ENCODE measurements at regions not wholly inside any gene's neighbourhood (a gene's known extent, or its start where the extent isn't known, plus 50 kb on each side); places are given as distances from the start of the nearest gene placed in this dataset.

GRCh38 chr3:168495932-168496331, 400.2 kb upstream of the GOLIM4 start:
- no peak for DNase-seq

- no peak for DNase-seq
These were observed 399.5 kb upstream of the GOLIM4 start for GRCh38 chr3:168495270-168495669.

GRCh38 chr3:168493412-168494205, 397.9 kb upstream of the GOLIM4 start:
- no peak for DNase-seq

- DNase-seq = no peak
These were observed 395.3 kb upstream of the GOLIM4 start for GRCh38 chr3:168490981-168491380.

GRCh38 chr3:168489301-168489700, 393.6 kb upstream of the GOLIM4 start:
- no peak for DNase-seq

- DNase-seq = no peak
These were observed 390.2 kb upstream of the GOLIM4 start for GRCh38 chr3:168485936-168486335.

- no peak for DNase-seq
These were observed 380.7 kb upstream of the GOLIM4 start for GRCh38 chr3:168476360-168476980.

- DNase-seq = no peak
These were observed 380.0 kb upstream of the GOLIM4 start for GRCh38 chr3:168475704-168476103.

- DNase-seq = no peak
These were observed 377.7 kb upstream of the GOLIM4 start for GRCh38 chr3:168473334-168473890.

GRCh38 chr3:168472783-168473182, 377.1 kb upstream of the GOLIM4 start:
- no peak for DNase-seq

GRCh38 chr3:168470380-168470779, 374.7 kb upstream of the GOLIM4 start:
- DNase-seq = no peak

- DNase-seq = no peak
These were observed 373.7 kb upstream of the GOLIM4 start for GRCh38 chr3:168469436-168469835.

- no peak for DNase-seq
These were observed 371.5 kb upstream of the GOLIM4 start for GRCh38 chr3:168467115-168467714.

- no peak for DNase-seq
These were observed 366.1 kb upstream of the GOLIM4 start for GRCh38 chr3:168461793-168462192.

- DNase-seq = no peak
These were observed 363.6 kb upstream of the GOLIM4 start for GRCh38 chr3:168459226-168459784.

- no peak for DNase-seq
These were observed 362.3 kb upstream of the GOLIM4 start for GRCh38 chr3:168457954-168458539.

GRCh38 chr3:168455814-168456213, 360.1 kb upstream of the GOLIM4 start:
- DNase-seq = no peak

GRCh38 chr3:168453623-168454022, 357.9 kb upstream of the GOLIM4 start:
- no peak for DNase-seq

GRCh38 chr3:168443965-168444364, 348.2 kb upstream of the GOLIM4 start:
- no peak for DNase-seq

GRCh38 chr3:168442502-168442901, 346.8 kb upstream of the GOLIM4 start:
- DNase-seq = no peak

GRCh38 chr3:168436245-168436724, 340.6 kb upstream of the GOLIM4 start:
- no peak for DNase-seq

- DNase-seq = no peak
These were observed 335.8 kb upstream of the GOLIM4 start for GRCh38 chr3:168431491-168431890.

Data from activated CD8-positive, alpha-beta memory T cell treated with anti-CD3 and anti-CD28 coated beads for 24 hours (primary cell).